Erythroblast (primary cell): ENCODE measurements at regions not wholly inside any gene's neighbourhood (a gene's known extent, or its start where the extent isn't known, plus 50 kb on each side); places are given as distances from the start of the nearest gene placed in this dataset.

Experiments used
- GATA1 ChIP-seq: IDR thresholded peaks from 2 replicates; pipeline ENCODE4 v1.6.1; 2011; ENCODE audit warnings: low read depth, mild to moderate bottlenecking, control low read depth, low read length, moderate library complexity
- POLR2A ChIP-seq: IDR thresholded peaks from 2 replicates; pipeline ENCODE4 v1.6.1; 2011; ENCODE audit warnings: mild to moderate bottlenecking, low read length

GRCh38 chr3:73141525-73141924, 80.1 kb downstream of the EBLN2 start:
- no peak for TF ChIP-seq POLR2A
- TF ChIP-seq GATA1: no peak
